HG03196 (cell line): ENCODE measurements at regions not wholly inside any gene's neighbourhood (a gene's known extent, or its start where the extent isn't known, plus 50 kb on each side); places are given as distances from the start of the nearest gene placed in this dataset.

Experiments used
- ATAC-seq: cut with Tn5 transposase; IDR thresholded peaks from one replicate; pipeline ENCODE4 v1.9.1; 2021; ENCODE audit not compliant: unreplicated experiment

DNA sequence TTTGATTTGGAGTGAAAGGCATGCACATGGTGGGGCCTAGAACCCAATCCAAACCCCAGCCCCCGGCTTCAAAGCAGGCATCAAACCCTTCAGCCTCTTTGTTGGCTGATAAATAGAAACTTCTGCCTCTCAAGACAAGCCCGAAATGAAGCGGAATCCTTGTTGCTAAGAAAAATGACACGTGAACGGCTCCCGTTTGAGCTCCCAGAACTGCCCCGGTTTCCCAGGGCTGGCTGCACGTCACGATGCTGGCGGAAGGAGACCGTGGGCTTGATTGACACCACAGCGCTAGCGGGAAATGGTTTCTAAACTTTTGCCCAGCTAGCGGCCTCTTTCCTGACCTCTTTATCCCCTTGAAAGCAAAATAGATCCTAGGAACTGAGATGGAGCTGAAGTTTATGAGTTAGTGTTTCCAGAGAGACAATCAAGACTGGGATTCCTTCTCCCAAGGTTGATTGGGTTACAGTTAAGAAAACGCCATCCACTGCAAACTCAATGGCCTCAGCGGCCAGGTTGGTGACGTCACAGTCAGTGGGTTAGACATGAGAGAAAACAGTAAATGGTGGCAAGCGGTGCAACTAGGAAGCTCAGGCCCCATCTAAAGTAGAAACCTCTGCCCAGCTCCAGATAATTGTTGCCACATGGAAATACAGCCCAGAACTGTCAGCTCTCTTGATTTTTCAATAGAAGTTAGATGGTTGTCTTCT lies 117.0 kb downstream of the ANKRD60 start:
- ATAC-seq: no peak

DNA sequence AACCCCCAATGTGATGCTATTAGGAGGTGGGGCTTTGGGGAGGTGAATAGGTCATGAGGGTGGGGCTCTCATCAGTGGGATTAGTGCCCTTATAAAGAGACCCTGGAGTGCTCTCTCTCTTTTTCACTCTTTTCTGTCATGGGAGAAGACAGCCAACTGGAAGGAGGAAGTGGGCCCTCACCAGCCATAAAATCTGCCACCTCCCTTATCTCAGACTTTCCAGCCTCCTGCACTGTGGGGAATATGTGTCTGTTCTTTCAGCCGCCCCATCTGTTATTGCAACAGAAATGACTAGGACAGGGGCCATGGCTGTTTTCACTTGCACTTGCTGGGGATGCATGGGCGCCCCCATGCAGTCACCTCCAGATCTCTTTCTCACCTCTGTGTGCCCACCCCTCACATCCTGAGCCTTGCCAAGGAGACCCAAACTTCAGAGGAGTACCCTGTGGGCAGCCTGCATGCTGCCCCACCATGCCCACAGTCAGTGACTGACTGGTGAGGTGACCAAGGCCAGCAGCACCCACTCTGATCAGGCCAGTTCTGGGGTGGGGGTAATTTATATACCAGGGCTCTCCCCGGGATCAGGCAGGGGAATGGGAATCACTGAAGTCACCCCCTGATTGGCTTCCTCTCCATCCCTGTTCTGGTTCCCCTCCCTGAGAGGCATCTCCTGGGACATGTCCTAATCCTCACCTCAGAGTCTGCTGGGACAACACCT lies 118.4 kb downstream of the ANKRD60 start:
- no peak for ATAC-seq

DNA sequence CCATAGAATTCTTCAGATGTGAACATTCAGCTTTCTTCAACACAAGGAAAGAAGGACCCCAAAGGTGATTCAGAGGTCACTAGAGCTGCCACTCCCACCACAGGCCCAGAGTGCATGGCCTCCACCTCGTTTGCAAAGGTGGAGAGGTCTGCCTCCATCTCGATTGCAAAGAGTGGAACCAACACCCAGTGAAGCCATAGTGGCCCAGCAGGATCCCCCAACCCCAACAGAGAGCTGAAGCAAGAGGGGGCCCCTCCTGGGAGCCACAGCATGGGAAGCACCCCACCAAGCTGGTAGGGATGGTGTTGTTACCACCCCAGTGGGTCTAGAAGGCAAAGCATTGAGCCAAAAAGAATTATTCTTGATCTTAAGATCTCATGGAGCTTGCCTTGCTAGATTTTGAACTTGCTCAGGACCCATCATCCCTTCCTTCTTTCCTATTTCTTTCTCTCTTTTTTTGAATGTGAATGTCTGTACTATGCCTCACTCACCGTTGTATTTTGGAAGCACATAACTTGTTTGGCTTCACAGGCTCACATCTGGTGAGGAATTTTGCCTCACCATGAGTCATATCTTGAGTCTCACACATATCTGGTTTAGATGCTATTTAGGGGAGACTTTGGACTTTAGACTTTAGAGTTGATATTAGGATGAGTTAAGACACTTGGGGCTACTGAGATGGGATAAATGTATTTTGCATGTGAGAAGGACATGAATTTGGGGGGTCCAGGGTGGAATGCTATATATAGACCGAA lies 119.2 kb downstream of the ANKRD60 start:
- ATAC-seq: no peak

DNA sequence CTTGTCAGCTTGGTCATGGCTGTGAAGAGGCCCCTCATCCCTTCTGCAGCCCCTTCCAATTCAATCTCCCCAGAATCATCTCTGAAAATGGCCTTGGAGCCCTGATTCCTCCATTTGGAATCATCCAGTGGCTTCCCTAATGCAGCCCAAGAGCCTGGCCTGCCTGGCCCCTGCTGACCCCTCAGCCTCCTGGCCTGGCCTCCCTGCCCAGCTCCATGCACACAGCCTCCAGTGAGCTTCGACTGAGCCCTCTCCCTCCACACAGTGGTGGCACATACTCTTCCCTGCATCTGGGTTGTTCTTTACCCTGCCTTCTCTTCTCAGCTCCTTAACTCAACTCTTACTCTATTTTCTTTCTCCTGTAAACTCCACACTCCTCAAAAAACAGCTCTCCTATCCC lies 120.9 kb downstream of the ANKRD60 start:
- no peak for ATAC-seq

DNA sequence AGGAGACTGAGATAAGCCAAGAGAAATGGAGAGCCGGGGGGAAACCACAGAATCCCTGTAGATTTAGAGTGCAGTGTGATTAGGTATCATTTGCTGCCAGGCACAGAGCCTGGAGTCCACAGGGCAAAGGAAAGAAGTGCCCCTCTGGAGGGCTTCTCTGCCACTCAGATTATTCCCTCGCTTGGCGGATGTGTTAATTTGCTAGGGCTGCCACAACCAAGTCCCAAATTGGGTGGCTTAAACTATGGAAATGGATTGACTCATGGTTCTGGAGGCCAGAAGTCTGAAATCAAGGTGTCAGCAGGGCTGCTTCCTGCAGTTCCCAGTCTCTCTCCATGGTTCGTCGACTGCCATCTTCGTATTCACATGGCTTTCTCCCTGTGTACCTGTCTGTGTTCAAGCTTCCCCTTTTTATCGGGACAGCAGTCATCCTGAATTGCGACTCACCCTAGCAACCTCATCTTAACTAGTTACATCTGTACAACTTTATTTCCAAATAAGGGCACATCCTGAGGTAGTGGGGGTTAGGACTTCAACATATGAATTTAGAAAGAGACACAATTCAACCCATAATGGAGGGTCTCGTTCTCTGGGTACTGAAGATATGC lies 122.2 kb downstream of the ANKRD60 start:
- no peak for ATAC-seq

DNA sequence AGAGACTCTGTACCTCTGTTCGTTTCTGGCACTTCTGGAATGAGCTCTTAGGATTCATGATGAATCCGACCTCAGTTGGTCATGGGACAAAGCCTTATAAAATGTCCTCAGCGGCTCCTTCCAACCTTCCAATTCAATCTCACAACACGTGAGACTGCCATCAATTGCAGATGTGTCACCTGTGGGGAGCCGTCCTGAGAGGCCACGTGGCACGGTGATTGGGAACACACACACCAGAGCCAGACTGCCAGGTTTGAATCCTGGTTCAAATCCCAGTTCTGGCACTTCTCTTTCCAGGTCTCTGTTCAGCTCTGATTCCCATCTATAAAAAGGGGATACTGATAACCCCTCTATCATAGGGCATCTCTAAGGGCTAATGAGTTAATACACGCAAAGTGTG lies 124.5 kb downstream of the ANKRD60 start:
- ATAC-seq: no peak

DNA sequence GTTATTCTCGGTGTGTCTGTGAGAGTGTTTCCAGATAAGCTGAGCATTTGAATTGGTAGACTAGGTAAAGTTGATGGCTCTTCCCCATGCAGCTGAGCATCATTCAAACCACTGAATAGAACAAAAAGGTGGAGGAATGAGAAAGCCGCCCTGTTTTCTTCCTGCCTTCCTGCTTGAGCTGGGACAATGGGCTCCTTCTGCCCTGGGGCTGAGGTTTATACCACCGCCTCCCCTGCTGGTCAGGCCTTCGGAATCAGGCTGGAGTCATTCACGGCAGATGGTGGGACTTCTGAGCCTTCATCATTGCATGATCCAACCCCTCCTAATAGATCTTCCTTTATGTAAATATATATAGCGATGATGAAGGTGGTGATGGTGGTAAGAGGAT lies 124.9 kb downstream of the ANKRD60 start:
- no peak for ATAC-seq

DNA sequence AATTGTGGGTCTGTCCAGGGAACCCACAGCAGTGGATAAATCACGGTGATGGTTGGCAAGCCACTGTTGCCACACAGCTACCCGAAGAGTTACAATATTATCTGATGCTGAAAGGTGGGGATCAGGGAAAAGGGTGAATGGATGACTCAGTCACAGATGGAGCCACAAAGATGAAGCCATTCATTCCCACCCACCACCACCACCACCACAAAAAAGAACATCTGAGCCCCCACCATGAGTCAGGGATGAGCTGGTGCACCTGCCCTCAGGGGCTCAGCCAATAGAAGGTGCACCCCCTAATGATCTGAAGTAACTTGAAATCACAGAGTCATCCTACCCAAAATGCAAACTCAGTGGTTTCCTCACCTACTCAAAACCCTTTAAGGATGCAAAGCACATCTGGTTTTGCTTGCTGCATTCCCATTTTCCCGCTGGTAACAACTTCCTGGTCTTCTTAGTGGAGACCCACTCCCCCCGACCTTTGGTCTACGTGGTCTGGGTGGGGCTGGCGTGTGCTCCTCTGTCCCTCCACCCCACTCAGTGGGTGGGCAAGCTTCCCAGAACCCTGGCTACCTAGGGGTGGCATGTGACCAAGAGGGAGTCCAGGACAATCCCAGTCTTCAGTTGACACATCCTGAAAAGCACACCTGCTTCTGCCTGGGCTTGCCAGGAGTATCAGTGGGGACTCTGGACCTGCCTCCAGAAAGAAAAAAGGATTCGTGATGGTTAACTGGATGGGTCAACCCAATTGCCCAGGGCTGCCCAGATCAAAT lies 125.5 kb downstream of the ANKRD60 start:
- no peak for ATAC-seq

DNA sequence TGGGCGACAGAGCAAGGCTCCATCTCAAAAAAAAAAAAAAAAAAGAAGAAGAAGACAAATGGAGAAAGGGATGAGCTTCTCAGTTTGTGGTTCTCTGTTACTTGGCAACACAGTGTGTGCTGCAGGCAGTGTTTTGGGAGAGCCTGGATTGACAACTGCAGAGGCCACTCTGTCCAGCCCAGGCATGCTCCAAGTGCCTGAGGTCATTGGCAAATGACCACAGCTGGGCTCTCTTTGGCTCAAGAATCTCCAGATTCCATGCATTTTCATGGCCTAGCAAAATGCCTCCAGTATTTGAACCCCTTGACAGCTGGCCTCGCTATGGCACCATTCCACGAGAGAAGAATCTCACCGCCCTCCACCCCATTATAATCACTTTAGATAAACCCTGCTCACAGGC lies 126.2 kb downstream of the ANKRD60 start:
- no peak for ATAC-seq

DNA sequence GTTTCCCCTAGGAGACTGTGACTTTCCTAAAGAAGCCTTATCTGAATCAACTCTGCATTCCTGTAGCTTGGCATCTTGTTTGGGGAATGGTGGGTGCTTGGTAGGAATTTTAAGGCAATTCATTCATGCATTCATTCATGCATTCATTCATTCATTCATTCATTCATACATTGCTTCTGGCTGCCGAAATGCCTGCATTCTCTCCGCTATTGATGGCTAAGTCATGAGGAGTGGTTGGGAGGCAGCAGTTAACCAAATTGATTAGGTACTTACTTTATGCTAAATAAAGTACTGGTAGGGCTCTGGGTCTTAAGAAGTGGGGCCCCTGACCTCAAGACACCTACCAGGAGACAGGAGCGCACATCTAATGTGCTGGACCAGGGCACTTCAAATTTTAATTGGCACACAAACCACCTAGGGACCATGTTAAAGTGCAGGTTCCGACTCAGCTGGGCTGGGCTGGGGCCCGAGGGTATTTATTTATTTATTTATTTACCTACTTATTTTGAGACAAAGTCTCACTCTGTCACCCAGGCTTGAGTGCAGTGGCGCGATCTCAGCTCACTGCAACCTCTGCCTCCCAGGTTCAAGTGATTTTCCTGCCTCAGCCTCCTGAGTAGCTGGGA lies 127.6 kb downstream of the ANKRD60 start:
- no peak for ATAC-seq

DNA sequence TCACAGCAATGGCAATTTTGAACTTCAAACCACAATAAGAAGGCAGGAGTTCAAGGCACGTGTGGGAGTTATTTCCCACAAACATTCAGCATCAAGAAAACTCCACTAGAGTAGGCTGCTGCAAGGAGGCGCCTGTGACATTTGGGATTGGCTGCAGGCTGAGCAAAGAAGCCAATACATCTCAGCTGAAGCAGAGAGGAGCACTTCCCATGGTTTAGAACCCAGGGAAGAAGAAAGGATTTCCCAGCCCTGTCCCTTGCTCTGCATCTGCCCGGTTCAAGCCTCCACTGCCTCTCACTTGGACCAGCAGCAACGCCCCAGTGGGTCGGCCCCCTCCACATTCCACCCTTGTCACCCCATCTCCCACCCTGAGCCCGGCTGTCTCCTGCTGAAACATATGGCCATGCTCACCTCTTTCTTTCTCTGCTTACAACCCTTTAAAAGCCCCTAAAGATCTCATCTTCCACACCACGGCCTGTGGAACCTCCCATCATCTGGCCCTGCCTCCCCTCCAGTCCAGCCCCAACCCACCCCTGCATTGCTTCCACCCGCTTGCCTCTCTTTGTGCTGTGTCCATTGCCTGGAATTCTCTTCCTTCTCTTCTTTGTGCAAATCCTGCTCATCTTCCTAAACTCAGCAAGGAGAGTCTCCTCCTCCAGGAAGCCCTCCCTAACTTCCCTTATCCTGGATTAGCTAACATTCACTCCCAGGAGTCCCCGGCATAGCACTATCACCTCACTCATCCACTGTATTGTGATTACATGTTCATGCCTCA lies 128.3 kb downstream of the ANKRD60 start:
- no peak for ATAC-seq

DNA sequence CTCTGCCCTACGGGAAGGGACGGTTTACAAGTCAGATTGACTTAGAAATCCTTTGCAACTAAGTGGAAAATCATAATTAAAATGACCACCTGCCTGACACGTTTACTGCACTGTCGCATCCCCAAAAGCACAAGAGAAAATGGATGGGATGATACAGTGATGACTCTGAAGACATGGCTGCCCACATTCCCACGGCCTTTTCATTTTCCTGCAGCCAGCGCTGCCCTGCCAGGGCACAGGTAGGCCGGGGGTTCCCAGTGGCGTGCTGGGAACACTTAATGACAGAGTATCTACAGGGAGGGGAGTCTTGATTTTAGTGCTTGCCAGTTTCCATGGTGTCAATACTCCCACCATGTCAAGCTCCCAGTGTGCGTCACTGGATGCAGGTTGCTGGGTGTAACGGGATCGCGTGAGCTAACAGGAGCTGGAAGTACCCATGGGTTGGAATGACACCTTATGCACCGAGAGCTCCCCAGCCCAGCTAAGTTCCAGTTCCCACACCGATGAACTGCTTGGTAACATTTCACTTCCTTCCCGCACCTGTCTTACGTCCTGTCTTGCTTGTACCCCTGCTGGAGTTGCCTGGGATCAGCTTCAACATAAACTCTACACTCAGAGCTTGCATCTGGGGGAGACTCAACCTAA lies 129.0 kb downstream of the ANKRD60 start:
- ATAC-seq: no peak

DNA sequence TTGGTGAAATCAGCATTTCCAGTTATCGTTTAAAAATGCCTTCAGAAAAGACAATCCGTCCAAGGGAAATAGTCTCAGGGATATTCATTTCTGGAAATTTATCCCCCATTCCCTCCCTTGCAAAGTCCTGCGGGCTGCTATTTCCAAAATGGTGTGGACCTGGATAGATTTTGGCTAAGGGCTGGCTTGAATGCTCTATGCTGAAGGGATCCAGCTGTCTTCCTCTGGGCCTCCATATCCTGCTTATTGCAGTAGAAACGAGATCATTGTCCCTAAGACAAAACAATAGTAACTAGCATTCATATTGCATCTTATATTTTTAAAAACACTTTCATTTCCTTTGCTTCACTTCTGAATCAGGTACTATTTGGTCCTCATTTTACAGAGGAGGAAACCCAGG lies 129.9 kb downstream of the ANKRD60 start:
- ATAC-seq: no peak

DNA sequence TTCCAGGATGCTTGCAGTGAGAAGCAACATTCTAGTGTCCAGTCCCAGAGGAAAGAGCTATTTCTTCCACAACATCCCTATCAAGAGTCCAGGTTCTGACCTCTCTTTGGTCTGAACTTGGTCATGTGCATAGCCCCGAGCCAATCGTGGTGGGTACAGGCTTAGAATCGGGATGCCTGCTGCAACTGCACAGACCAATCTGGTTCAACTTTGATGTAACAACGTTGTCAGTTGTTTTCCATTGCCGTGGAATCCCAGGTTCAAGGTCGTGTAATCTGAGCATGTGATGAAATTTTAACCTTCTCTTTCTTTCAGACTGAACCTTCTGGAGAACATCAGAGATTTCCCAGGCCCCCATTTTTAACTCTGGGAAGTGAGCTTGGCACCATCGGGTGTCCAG lies 130.5 kb downstream of the ANKRD60 start:
- ATAC-seq: no peak

DNA sequence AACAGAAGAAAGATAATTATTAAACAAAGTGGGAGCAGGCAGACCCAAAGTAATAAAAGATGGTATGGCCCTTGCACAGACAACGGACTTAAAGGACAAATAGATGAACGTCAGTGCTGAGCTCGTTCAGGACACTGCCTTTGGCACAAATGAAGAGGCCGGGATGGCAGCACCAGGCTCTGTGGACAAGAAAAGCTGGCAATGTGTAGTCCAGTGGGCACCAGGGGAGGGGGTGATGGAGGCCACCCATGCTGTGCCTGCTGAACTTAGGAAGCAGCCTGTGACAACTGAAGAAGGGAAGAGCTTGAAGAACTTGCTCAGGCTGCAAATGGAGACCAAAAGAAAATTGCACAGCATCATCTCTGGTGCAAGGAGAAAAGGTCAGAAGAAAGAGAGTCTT lies 131.0 kb downstream of the ANKRD60 start:
- no peak for ATAC-seq

DNA sequence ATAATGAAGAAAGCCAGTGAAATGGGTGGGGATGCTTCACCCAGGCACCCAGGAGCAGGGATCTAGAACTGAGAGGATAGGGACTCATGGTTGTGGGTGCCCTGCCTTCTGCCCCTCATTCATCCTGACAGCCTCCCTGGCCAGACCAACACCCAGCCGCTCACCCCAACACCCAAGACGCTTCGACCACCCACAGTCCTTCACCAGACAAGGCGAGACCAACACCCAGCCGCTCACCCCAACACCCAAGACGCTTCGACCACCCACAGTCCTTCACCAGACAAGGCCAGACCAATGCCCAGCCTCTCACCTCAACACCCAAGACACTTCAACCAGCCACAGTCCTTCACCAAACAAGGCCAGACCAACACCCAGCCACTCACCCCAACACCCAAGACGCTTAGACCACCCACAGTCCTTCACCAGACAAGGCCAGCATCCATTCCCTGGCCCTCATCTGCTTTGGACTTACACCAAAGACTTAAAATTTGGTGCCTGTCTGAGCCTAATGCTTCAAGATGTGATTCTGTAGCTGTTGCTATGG lies 131.5 kb downstream of the ANKRD60 start:
- ATAC-seq: no peak

DNA sequence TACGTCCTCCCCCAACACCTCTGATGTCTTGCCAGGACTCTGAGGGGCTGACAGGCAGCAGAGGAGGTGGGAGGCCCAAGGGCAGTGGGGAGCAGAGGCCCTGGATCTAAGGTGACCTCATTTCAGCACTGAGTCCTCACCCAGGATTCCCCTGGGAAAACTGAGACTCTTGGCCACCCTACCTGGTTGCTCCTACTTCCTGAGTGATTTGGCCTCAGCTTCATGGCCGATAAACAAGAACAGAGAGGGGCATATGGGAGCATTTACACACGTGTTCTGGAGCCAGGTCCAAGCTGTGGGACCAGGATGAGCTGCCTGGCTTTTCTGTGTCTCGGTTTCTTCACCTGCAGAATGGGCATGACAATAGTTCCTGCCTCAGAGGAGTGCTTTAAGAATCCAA lies 133.8 kb downstream of the ANKRD60 start:
- no peak for ATAC-seq

DNA sequence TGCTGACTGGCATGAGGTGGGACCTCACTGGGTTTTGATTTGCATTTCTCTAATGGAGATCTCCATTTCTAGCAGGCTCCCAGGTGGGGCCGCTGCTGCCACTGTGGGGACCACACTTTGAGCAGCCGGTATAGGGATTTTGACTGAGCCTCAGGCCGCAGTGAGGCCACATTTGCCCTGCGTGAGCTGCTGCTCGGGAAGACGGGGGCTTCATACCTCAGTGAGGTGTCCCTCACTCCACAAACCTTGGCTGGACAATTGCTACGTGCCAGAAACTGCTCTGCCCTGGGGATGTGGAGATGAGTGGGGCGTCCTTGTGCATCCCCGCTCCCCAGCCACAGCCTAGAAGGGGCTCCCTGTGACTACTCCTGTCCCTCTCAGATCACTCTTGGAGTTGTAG lies 134.3 kb downstream of the ANKRD60 start:
- no peak for ATAC-seq

DNA sequence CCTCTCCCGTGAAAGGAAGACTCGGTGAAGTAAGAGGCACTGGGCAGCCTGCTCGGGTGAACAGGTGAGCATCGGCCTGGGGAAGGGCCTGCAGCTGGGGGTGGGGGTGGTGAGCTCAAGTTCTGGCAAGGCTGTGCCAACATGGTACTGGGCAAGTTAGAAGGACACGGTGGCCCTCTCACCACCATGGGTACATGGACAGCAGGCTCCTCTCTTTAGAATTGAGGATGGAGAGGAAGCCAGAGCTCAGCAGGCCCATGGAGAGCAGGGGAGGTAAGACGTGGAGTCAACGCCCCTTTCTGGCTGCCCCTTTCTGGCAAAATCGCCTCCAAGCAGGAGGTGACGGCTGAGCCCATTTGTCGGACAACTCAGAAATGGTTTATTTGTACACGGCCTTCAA lies 135.6 kb downstream of the ANKRD60 start:
- no peak for ATAC-seq
